HL-60 (cell line): ENCODE measurements at regions not wholly inside any gene's neighbourhood (a gene's known extent, or its start where the extent isn't known, plus 50 kb on each side); places are given as distances from the start of the nearest gene placed in this dataset.

Experiments used
- DNase-seq, 2 experiments: peaks; one replicate each; pipeline ENCODE4 v3.0.0-alpha.2; 2010 to 2020; ENCODE audit warnings: low read depth in 1 of 2, low spot score in 1 of 2
- H3K27ac ChIP-seq: fragments of 250-450 bp; sonication (Bioruptor Pico); replicated peaks from 2 replicates; pipeline ENCODE4 v1.5.1; 2020; ENCODE audit warnings: mild to moderate bottlenecking, moderate library complexity
- H3K27me3 ChIP-seq: fragments of 250-450 bp; sonication (Bioruptor Pico); 2 replicates; pipeline ENCODE4 v1.5.1; 2021; ENCODE audit warnings: mild to moderate bottlenecking, moderate library complexity; ENCODE audit not compliant: insufficient read depth, poor library complexity, severe bottlenecking
- H3K4me3 ChIP-seq: replicated peaks from 2 replicates; pipeline ENCODE4 v1.5.1; 2011; ENCODE audit warnings: mild to moderate bottlenecking, control low read depth, low read length; ENCODE audit not compliant: insufficient read depth
- GABPA ChIP-seq: IDR thresholded peaks from 2 replicates; pipeline ENCODE4 v1.6.1; 2012; ENCODE audit warnings: low read depth
- POLR2AphosphoS5 ChIP-seq: IDR thresholded peaks from 2 replicates; pipeline ENCODE4 v1.6.1; 2012; ENCODE audit warnings: low read depth
- SPI1 ChIP-seq: IDR thresholded peaks from 2 replicates; pipeline ENCODE4 v1.6.1; 2012; ENCODE audit warnings: low read depth, mild to moderate bottlenecking, borderline replicate concordance
- TF ChIP-seq, protein P1 (sequence below): IDR thresholded peaks from 2 replicates; pipeline ENCODE4 v1.6.1; 2012; ENCODE audit warnings: low read depth; ENCODE audit not compliant: insufficient replicate concordance
- TF ChIP-seq, protein P2 (sequence below): IDR thresholded peaks from one replicate; pipeline ENCODE4 v1.5.1; 2011; ENCODE audit warnings: low read length, control low read depth, inconsistent platforms; ENCODE audit not compliant: insufficient read depth

DNA sequence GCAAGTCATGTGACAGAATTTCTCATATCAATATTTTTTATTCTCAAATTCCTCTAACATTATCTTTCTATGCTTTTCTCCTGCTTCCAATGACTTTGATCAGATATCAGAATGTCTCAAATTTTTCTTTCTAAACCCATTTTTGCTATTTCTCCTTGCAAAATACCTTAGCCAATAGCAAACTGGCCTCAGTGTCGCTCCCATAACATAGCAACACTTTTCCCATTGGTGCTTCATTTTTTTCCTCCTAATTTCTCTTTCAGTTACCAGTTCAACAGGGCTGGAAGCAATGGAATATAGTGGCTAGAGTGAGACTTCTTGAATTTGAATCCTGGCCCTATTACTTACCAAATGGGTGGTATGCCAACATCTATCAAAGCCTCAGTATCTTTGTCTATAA is 1091.6 kb downstream of the C4orf33 start:
- no peak for DNase-seq
- Histone ChIP-seq H3K27me3 (no peaks in the 10 kb centered on the region), H3K4me3 (no peak overlapping the region), H3K27ac (no peak overlapping the region)
- TF ChIP-seq, protein P1, sequence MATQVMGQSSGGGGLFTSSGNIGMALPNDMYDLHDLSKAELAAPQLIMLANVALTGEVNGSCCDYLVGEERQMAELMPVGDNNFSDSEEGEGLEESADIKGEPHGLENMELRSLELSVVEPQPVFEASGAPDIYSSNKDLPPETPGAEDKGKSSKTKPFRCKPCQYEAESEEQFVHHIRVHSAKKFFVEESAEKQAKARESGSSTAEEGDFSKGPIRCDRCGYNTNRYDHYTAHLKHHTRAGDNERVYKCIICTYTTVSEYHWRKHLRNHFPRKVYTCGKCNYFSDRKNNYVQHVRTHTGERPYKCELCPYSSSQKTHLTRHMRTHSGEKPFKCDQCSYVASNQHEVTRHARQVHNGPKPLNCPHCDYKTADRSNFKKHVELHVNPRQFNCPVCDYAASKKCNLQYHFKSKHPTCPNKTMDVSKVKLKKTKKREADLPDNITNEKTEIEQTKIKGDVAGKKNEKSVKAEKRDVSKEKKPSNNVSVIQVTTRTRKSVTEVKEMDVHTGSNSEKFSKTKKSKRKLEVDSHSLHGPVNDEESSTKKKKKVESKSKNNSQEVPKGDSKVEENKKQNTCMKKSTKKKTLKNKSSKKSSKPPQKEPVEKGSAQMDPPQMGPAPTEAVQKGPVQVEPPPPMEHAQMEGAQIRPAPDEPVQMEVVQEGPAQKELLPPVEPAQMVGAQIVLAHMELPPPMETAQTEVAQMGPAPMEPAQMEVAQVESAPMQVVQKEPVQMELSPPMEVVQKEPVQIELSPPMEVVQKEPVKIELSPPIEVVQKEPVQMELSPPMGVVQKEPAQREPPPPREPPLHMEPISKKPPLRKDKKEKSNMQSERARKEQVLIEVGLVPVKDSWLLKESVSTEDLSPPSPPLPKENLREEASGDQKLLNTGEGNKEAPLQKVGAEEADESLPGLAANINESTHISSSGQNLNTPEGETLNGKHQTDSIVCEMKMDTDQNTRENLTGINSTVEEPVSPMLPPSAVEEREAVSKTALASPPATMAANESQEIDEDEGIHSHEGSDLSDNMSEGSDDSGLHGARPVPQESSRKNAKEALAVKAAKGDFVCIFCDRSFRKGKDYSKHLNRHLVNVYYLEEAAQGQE = no peak
- TF ChIP-seq SPI1 = no peak
- TF ChIP-seq POLR2AphosphoS5 = no peak
- no peak for TF ChIP-seq GABPA

DNA sequence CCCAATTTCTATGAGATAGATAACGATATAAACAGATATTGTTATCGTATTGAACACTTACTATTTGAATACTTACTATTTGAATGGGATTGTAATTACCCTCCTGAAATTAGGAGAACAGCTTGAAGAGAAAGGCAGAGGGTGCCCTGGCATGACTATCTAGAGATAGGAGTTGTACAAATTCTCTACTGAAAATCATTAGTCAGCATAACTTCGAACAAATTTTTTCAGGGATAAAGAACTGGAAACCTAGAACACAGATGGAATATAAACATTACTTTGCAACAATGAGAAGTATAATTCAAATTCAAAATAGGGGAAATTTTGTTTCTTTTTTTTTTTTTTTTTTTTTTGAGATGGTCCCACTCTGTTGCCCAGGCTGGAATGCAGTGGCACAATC is 1096.8 kb downstream of the C4orf33 start:
- H3K4me3 ChIP-seq = no peak overlapping the region
- TF ChIP-seq SPI1 = no peak
- TF ChIP-seq, protein P1 = no peak
- TF ChIP-seq POLR2AphosphoS5 = no peak
- TF ChIP-seq GABPA = no peak
- TF ChIP-seq, protein P2, sequence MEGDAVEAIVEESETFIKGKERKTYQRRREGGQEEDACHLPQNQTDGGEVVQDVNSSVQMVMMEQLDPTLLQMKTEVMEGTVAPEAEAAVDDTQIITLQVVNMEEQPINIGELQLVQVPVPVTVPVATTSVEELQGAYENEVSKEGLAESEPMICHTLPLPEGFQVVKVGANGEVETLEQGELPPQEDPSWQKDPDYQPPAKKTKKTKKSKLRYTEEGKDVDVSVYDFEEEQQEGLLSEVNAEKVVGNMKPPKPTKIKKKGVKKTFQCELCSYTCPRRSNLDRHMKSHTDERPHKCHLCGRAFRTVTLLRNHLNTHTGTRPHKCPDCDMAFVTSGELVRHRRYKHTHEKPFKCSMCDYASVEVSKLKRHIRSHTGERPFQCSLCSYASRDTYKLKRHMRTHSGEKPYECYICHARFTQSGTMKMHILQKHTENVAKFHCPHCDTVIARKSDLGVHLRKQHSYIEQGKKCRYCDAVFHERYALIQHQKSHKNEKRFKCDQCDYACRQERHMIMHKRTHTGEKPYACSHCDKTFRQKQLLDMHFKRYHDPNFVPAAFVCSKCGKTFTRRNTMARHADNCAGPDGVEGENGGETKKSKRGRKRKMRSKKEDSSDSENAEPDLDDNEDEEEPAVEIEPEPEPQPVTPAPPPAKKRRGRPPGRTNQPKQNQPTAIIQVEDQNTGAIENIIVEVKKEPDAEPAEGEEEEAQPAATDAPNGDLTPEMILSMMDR = no peak
- DNase-seq = no peak
- no peaks in the 10 kb centered on the region for H3K27me3 ChIP-seq
- no peak overlapping the region for H3K27ac ChIP-seq

DNA sequence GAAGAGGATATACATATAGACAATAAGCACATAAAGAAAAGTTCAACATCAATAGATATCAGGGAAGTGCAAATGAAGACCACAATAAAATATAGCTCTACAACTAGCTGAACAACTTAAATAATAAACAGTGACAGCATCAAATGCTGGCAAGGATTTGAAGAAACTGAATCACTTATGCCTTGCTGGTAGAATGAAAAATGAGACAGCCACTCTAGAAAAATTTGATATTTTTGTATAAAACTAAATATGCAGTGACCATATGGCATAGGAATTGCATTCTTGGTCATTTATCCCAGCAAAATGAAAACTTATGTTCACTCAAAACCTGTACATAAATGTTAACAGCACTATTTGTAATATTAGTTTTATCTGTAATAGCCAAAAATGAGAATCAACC is 1102.0 kb downstream of the C4orf33 start:
- H3K4me3 ChIP-seq = no peak overlapping the region
- H3K27me3 ChIP-seq = no peaks in the 10 kb centered on the region
- H3K27ac ChIP-seq = no peak overlapping the region
- no peak for DNase-seq
- no peak for TF ChIP-seq POLR2AphosphoS5
- TF ChIP-seq, protein P2 = no peak
- TF ChIP-seq GABPA = no peak
- no peak for TF ChIP-seq SPI1
- TF ChIP-seq, protein P1 = no peak

DNA sequence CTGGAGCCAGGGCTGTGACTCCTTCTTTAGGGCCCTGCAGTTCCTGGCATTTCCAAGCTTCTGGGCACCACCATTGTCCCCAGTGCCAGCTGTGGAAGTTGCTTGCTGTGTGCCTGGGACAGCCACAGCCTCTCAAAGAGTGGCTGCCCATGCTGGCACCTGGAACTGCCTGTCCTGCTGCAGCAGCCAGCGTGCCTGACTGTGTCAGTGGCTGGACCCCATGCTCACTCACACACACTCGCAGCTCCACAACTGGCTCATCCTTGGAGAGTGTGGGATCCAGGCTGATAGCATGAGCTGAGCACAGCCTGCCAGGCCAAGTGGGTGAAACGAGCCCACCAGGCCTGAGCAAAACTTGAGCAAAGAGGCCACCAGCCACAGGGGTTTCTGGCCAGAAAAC is 1107.6 kb downstream of the C4orf33 start:
- TF ChIP-seq, protein P2 = no peak
- Histone ChIP-seq H3K27ac (no peak overlapping the region), H3K27me3 (no peaks in the 10 kb centered on the region), H3K4me3 (no peak overlapping the region)
- no peak for DNase-seq
